B cell (primary cell): ENCODE measurements at regions not wholly inside any gene's neighbourhood (a gene's known extent, or its start where the extent isn't known, plus 50 kb on each side); places are given as distances from the start of the nearest gene placed in this dataset.

Experiments
- ATAC-seq: fragments of 200-7000 bp; cut with Tn5 transposase; one replicate; pipeline ENCODE4 v1.10.0; 2021; ENCODE audit warnings: low read depth, mild to moderate bottlenecking, moderate number of reproducible peaks, moderate library complexity
- CTCF ChIA-PET: fragments of 350-600 bp; sonication (Branson Sonifier 250); formaldehyde crosslinking; loops from one replicate; lab custom pipeline; 2021; ENCODE audit warnings: antibody characterized with exemption, inconsistent platforms; lab: Charles Lee
- POLR2A ChIA-PET: fragments of 350-600 bp; sonication (Branson Sonifier 250); formaldehyde crosslinking; loops from one replicate; lab custom pipeline; 2021; ENCODE audit warnings: antibody characterized with exemption; lab: Charles Lee
- DNase-seq: peaks from one replicate; pipeline ENCODE4 v3.0.0; 2013
- H2AFZ ChIP-seq: 2 replicates; pipeline ENCODE4 v1.6.1; 2012; ENCODE audit warnings: mild to moderate bottlenecking, low read depth, low read length; ENCODE audit not compliant: insufficient read depth, poor library complexity, severe bottlenecking
- H3K27ac ChIP-seq, 2 donors: 1 replicate in 1 of 2; 2 replicates in 1 of 2; pipeline ENCODE4 v1.5.1; 2012 to 2013; ENCODE audit warnings: low read length in 2 of 2, mild to moderate bottlenecking in 2 of 2, moderate library complexity in 1 of 2
- H3K27me3 ChIP-seq, 4 experiments: fragments of 200-600 bp in 1 of 4; sonication (generic) in 1 of 4; replicated peaks in 1 of 4; 1 replicate in 2 of 4; 2 replicates in 2 of 4; pipeline versions ENCODE4 v1.6.1 to v1.7.0; 2013 to 2016; ENCODE audit warnings: low read length in 3 of 4, mild to moderate bottlenecking in 2 of 4, mixed read lengths in 1 of 4, moderate library complexity in 1 of 4; ENCODE audit not compliant: insufficient read depth in 4 of 4, control insufficient read depth in 3 of 4; ENCODE audit errors: control extremely low read depth in 1 of 4
- H3K36me3 ChIP-seq, 2 experiments: replicated peaks in 1 of 2; 1 replicate in 1 of 2; 2 replicates in 1 of 2; pipeline versions ENCODE4 v1.6.1 to v1.7.1; 2013; ENCODE audit warnings: low read length in 1 of 2; ENCODE audit not compliant: insufficient read depth in 2 of 2, control insufficient read depth in 1 of 2; ENCODE audit errors: control extremely low read depth in 1 of 2, extremely low read depth in 1 of 2
- H3K4me1 ChIP-seq, 2 donors: fragments of 200-600 bp in 1 of 2; sonication (generic) in 1 of 2; 1 replicate in 1 of 2; 2 replicates in 1 of 2; pipeline versions ENCODE4 v1.5.1 to v1.6.1; 2013 to 2017; ENCODE audit warnings: low read length in 2 of 2; ENCODE audit not compliant: control insufficient read depth in 2 of 2, insufficient read depth in 2 of 2
- H3K4me2 ChIP-seq: replicated peaks from 2 replicates; pipeline ENCODE3; 2012; ENCODE audit warnings: mild to moderate bottlenecking, low read depth, low read length; ENCODE audit not compliant: poor library complexity, severe bottlenecking
- H3K4me3 ChIP-seq, 5 experiments: fragments of 200-600 bp in 1 of 5; sonication (generic) in 1 of 5; 1 replicate in 3 of 5; 2 replicates in 2 of 5; pipeline versions ENCODE4 v1.5.1 to v1.7.0; 2011 to 2016; ENCODE audit warnings: low read length in 4 of 5, mild to moderate bottlenecking in 4 of 5, low read depth in 2 of 5, control low read depth in 1 of 5, moderate library complexity in 1 of 5; ENCODE audit not compliant: insufficient read depth in 1 of 5; ENCODE audit errors: control extremely low read depth in 1 of 5, extremely low read depth in 1 of 5
- H3K79me2 ChIP-seq: fragments of 200-600 bp; sonication (generic); one replicate; pipeline ENCODE4 v1.6.0; 2016; ENCODE audit warnings: low read length; ENCODE audit not compliant: control insufficient read depth, insufficient read depth
- H3K9ac ChIP-seq: fragments of 200-600 bp; sonication (generic); 2 replicates; pipeline ENCODE4 v1.6.1; 2017; ENCODE audit warnings: mild to moderate bottlenecking, low read length, moderate library complexity
- H3K9me3 ChIP-seq, 3 donors: one replicate each; pipeline versions ENCODE4 v1.6.1 to v1.7.1; 2013; ENCODE audit warnings: low read length in 2 of 3; ENCODE audit not compliant: control insufficient read depth in 2 of 3, insufficient read depth in 1 of 3; ENCODE audit errors: control extremely low read depth in 1 of 3
- H4K20me1 ChIP-seq: 2 replicates; pipeline ENCODE4 v1.6.0; 2012; ENCODE audit warnings: mild to moderate bottlenecking, low read length; ENCODE audit not compliant: insufficient read depth, control insufficient read depth, poor library complexity, severe bottlenecking
- H3K27ac Mint-ChIP-seq: one replicate; pipeline ENCODE4 v1.8.0; 2021; ENCODE audit warnings: mixed read lengths
- H3K27me3 Mint-ChIP-seq: one replicate; pipeline ENCODE4 v1.8.0; 2021; ENCODE audit warnings: mixed read lengths
- H3K4me1 Mint-ChIP-seq: one replicate; pipeline ENCODE4 v1.8.0; 2021; ENCODE audit warnings: mixed read lengths
- H3K4me3 Mint-ChIP-seq: one replicate; pipeline ENCODE4 v1.8.0; 2021; ENCODE audit warnings: mixed read lengths
- H3K9me3 Mint-ChIP-seq: one replicate; pipeline ENCODE4 v1.8.0; 2022; ENCODE audit warnings: mixed read lengths; ENCODE audit not compliant: insufficient read depth
- CTCF ChIP-seq: fragments of 200-600 bp; IDR thresholded peaks from one replicate; pipeline ENCODE4 v1.8.0; 2022; ENCODE audit warnings: antibody characterized with exemption, mild to moderate bottlenecking
- EZH2 ChIP-seq: IDR thresholded peaks from 2 replicates; pipeline ENCODE4 v1.6.1; 2012; ENCODE audit warnings: borderline replicate concordance, low read depth, mild to moderate bottlenecking, moderate library complexity, low read length; ENCODE audit not compliant: insufficient read depth, poor library complexity, severe bottlenecking
- WGBS: methylation state at CpG from one replicate; pipeline ENCODE4 v1.1.5; 2013; ENCODE audit warnings: missing lambda C conversion rate; ENCODE audit not compliant: insufficient coverage; 5-methylcytosine and 5-hydroxymethylcytosine counted together
- intact Hi-C: fragments of 100-400 bp; cut with micrococcal nuclease; formaldehyde crosslinking; loops from one replicate; pipeline ENCODE4 v1.10.0; 2022

- H3K36me3 ChIP-seq = no peaks in the 10 kb centered on the region
- intact Hi-C loops = no loop called here
- H3K27ac ChIP-seq = no peak overlapping the region
- no peaks in the 10 kb centered on the region for H4K20me1 ChIP-seq
- no peak overlapping the region for H3K4me3 ChIP-seq
- H3K9me3 ChIP-seq = peaks cover 0 to 2% (median 0%) of the 10 kb centered on the region in 3 donors
- Mint-ChIP-seq H3K4me3 (no peak overlapping the region), H3K4me1 (no peaks in the 10 kb centered on the region), H3K27ac (no peak overlapping the region), H3K9me3 (no peaks in the 10 kb centered on the region), H3K27me3 (no peaks in the 10 kb centered on the region)
- DNase-seq (no peak), ATAC-seq (no peak)
- 88% methylated on average over 1 of the region's 5 CpGs for WGBS
- no peaks in the 10 kb centered on the region for H3K4me1 ChIP-seq
- CTCF ChIA-PET = no interaction called here
- no peaks in the 10 kb centered on the region for H3K79me2 ChIP-seq
- no peak overlapping the region for H2AFZ ChIP-seq
- no peak for TF ChIP-seq EZH2
- no peak for TF ChIP-seq CTCF
- no peak overlapping the region for H3K9ac ChIP-seq
- H3K4me2 ChIP-seq = no peak overlapping the region
- H3K27me3 ChIP-seq = no peaks in the 10 kb centered on the region
- POLR2A ChIA-PET = no interaction called here
Observed at GRCh38 chr5:31084871-31085270, 108.6 kb upstream of the CDH6 start.

GRCh38 chr5:31083364-31083763 is 110.1 kb upstream of the CDH6 start:
- CTCF ChIA-PET = no interaction called here
- H4K20me1 ChIP-seq = no peaks in the 10 kb centered on the region
- no peak overlapping the region for H3K9ac ChIP-seq
- H2AFZ ChIP-seq = no peak overlapping the region
- H3K9me3 ChIP-seq = peaks cover 0 to 3% (median 0%) of the 10 kb centered on the region in 3 donors
- no peaks in the 10 kb centered on the region for H3K79me2 ChIP-seq
- no peaks in the 10 kb centered on the region for H3K4me1 Mint-ChIP-seq
- no peak overlapping the region for H3K27ac Mint-ChIP-seq
- no peak for TF ChIP-seq EZH2
- H3K36me3 ChIP-seq = no peaks in the 10 kb centered on the region
- H3K4me1 ChIP-seq = no peaks in the 10 kb centered on the region
- intact Hi-C loops = no loop called here
- H3K27me3 Mint-ChIP-seq = no peaks in the 10 kb centered on the region
- POLR2A ChIA-PET = no interaction called here
- no peak overlapping the region for H3K4me2 ChIP-seq
- no peaks in the 10 kb centered on the region for H3K27me3 ChIP-seq
- ATAC-seq = no peak
- peaks cover 3% of the 10 kb centered on the region for H3K9me3 Mint-ChIP-seq
- 100% methylated on average over 1 of the region's 2 CpGs for whole genome bisulfite sequencing
- no peak overlapping the region for H3K27ac ChIP-seq
- no peak overlapping the region for H3K4me3 ChIP-seq
- no peak for DNase-seq
- H3K4me3 Mint-ChIP-seq = no peak overlapping the region
